Kasumi-1 (cell line): ENCODE measurements at regions not wholly inside any gene's neighbourhood (a gene's known extent, or its start where the extent isn't known, plus 50 kb on each side); places are given as distances from the start of the nearest gene placed in this dataset.

Experiments used
- DNase-seq, 2 experiments: peaks; one replicate each; lab custom pipeline; 2025; lab: John Stamatoyannopoulos, UW

DNA sequence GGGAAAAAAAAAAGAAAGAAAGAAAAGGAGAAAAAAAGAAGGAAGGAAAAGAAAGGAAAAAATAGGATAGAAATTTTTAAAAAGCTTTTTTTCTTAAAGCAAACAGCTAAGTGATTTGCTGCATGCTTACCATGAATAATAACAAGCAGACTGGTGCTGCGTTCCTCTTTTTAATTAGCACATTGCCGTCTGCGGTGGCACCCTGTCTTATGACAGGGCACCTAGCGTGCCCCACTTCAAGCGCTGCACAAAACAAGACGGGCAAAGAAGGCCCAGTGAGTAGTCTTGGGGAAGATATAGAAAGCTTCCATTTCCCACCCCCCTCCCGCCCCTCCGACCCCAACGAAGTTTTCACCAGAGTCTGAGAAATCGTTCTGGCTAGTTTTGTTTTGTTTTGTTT is 513.9 kb downstream of the ZNF608 start:
- DNase-seq = no peak

DNA sequence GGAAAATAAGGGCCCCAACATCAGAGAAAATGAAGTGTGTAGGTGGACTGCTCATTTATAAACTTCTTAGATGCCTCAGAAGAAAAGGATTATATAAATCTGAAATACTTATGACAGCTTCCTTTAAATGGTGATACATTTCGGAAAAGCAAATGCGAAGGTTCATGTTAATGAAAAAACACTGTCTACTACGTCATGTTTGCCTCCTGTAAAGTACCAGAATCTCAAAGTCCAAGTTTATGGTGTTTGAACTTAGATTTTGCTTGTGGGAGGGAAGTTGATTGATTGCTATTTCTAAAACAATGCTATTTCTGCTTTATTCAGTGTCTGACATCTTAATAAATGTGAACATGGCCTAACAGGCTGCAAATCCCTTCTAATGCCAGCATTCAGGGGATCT is 514.6 kb downstream of the ZNF608 start:
- no peak for DNase-seq

DNA sequence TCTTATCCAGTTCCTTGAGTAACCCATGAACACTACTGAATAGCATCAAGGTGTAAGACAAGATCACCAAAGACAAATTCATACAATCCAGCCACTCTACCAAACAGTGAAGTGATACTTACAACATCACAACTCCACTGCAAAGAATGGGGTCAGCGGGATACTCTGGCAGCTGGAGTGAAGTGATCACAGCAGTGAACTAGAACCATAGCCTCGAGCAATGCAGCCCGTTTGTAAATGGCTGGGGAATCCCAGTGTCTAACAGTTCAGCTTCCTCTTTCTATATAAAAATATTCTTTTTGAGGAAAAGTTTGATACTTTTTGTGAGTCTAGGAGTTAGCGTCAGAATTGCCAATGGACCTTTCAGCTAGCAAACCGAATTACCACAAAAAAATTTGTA is 515.2 kb downstream of the ZNF608 start:
- no peak for DNase-seq

- no peak for DNase-seq
Measured at GRCh38 chr5:124230456-124230855, 516.0 kb downstream of the ZNF608 start.

GRCh38 chr5:124229352-124229751 is 517.1 kb downstream of the ZNF608 start:
- DNase-seq = no peak

- DNase-seq = no peak
Measured at GRCh38 chr5:124227914-124228313, 518.5 kb downstream of the ZNF608 start.

DNA sequence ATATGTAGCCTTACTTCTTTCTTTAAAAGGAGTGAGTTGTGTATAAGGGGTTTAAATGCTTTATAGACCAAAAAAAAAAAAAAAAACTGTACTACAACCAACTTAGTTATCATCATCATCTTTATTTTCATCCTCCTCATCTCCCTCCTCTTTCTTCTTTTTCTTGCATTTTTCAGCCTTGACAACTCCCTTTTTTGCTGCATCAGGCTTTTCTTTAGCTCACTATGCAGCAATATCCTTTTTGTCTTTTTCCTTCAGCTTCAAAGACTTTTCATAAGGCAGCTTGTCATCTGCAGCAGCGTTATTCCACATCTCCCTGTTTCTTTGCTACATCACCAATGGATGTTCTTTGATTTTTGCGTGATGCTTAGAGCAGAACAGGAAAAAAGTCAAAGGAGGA is 526.0 kb downstream of the ZNF608 start:
- DNase-seq = no peak

DNA sequence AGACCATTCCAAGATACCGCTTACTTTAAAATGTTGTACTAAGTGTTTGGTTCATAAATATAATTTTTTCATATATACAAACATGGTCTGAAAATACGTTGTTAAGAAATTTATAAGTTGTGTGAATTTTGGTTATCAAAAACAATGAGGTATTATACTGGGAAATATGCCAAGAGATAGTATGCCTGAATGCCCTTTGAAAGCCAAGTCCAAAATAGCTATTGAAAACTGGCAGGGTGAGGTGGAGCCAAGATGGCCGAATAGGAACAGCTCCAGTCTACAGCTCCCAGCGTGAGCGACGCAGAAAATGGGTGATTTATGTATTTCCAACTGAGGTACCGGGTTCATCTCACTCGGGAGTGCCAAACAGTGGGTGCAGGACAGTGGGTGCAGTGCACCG is 533.5 kb downstream of the ZNF608 start:
- DNase-seq = no peak

DNA sequence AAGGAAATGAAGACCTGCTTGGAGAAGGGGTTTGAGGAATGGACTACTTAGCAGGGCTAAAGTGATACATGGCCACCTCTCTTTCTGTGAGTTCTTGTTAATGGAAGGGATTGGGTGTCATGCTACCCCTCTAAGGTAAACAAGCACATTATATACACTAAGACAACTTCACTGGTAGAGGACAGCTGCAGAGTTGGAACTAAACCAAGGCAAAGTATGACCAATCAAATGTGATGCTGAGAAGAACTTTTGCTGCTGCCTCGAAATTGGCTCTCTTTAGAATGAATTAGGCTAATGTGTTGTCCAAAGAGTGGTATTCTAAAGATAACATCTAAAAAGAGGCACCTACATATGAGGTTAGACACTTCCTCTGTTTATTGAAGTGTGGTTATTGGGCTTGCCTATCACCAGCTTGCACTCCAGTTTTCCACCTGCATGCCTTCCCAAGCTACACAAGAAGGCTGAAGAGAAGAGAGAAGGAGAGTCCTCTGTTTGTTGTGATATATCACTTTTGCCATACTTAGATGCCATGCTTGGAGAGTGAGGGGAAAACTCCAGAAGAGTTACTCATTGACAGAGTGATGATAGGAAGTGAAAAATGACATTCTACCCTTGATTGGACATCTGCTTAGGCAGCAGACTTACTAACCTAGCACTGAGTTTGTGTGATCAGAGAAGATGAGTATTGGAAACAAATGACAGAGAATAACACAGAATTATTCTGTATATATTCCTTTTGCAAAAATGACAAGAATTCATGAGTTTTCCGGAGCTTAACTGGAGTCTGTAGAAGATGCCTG is 536.1 kb downstream of the ZNF608 start:
- no peak for DNase-seq

DNA sequence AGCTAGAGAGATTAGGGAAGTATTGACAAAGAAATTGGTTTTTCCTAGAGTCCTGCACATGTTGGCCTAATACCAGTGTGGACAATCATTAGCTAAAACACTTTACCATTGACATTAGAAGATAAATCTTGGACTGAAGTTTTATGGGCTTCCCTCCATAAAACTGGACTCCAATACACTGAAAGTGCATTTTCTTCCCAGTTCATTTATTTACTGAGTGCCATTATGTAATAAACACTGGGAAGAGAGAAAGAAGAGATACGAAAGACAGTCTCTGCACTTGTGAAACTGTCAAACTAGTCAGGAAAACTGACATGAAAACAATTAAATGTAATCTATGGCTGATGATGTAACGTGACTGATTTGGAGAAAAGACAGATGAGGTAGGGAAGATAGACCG is 539.3 kb downstream of the ZNF608 start:
- no peak for DNase-seq

DNA sequence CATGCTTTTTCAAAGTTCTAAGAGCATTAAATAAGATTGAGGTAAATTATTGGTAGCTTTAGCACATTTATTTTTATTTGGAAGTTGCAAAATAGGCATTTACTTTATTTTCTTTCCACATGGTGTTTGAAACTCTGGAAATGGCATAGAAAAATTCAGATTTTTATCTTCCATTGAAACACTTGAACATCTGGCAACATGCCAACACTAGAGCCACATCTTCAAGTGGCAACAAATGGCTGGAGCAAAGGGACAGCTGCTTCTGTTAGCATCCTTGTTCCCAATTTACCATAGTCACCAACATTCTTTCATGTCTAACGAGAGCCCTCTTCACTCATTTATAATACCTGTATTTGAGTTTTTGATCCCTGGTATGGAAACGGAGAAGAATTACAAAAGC is 539.9 kb downstream of the ZNF608 start:
- DNase-seq = no peak

- DNase-seq = no peak
Measured at GRCh38 chr5:124203303-124203702, 543.1 kb downstream of the ZNF608 start.

DNA sequence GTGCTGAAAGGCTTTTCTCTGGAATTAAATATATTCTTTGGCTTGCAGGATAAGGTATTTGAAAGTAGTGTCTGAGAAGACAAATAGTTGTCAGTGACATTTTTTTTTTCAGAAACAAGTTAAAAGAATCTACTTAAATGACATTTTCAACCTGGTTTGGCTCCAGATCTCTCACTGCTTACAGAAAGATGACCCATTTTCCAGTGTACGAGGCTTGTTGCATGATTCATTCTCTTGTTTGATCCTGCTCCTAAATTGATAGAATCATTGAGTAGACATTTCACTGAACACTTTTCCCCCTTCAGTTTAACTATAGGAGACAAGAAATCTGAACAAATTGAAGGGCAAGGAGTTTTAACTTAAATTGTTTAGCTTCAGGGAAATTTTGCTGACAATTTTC is 546.1 kb downstream of the ZNF608 start:
- DNase-seq = no peak

GRCh38 chr5:124199893-124200292 is 546.5 kb downstream of the ZNF608 start:
- no peak for DNase-seq

DNA sequence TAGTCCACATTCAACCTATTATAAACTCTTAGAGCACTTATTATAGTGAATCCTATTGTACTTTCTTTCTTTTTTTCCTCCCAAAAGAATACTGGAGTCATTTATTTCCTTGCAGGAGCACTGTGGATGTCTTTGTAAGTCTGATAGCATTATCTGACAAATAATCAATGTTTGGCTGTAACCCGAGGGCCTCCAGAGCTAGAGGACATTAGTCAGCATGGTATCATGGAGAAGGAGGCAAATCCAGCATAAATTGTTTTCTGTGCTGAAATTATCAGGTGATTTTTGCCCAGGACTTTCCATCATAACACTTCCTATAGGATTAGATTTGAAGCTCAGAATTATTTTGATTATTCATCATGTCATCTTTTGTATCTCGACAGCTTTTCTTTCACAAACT is 551.0 kb downstream of the ZNF608 start:
- no peak for DNase-seq

DNA sequence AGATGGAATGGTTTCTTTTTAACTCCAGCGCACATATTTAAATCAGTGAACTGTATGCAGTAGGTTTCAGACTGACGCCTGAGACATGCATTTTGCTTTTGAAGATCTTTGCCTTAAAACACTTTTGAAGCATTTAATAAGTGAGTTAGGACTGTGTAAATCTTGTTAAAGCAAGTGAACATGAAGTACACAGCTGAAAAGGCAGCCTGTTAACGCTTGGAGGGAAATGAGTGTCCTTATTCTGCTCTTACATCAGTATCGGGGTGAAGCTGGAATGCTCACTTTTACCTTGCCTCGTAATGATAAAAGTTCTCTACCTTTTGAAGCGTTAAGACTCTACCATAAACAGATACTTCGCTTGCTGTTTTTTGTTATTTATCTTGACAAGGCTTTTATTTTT is 552.2 kb downstream of the ZNF608 start:
- DNase-seq = no peak

- DNase-seq = no peak
Measured at GRCh38 chr5:124193371-124193789, 553.1 kb downstream of the ZNF608 start.

- no peak for DNase-seq
Measured at GRCh38 chr5:124192716-124193115, 553.7 kb downstream of the ZNF608 start.

DNA sequence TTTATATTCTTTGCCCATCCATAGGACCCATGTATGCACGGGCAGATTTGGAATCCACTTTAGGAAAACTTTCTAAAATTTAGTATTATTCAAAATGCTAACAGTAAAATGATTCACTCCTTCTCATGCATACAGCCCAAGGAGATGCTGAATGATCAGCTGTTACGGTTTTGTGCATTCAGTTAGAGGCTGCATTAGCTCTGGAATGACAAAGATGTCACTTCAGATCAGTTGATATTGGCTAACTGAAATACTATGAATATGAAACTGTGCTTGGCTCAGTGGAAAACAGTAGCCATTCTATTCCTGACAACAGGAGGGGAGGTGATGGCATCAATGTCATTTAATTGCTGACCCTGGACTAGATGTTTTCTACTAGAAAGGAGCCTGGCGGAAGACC is 560.7 kb downstream of the ZNF608 start:
- no peak for DNase-seq

DNA sequence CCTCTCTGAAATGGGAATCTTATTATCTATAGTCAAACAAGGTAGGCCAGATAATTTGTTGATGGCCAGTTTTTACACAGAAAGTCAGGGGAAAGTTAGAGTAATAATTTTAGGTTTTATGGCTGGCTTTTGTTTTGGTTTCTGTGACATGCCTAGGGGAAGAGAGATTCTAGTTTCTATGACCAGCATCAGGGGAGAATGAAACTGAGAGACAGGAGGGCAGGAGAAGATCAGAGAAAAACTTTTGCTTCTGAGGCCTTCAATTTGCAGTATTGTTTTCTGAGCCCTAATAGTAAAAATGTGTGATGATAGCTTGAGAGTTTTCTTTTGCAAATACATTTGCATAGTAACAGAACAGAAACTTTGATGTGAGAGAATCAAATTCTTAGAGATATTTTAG is 564.3 kb downstream of the ZNF608 start:
- no peak for DNase-seq

DNA sequence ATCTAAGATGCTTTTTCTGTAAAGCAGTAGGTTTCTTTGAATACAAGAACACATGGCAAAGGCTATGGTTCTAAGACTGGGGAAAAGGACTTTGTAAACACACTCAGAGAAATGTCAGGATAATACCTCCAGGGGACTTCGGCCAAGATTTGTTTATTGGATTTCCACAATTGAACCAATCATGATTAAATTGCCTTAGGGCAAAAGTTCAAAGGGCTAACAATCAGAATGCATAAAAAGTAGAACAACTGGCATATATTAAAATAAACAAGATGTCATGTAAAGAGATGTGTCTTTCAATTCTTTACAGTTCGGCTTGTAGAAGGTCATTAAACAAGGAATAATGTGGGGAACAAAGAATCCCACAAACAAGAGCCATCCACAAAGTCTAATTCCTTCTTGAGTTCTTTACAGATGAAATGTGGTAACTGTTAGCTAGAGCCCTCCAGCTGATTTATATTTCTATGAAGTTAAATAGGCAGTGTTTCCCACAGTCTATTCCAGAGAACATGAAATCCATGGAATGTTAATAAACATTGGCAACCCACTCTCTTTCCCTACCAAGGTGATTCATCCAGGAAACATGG is 565.5 kb downstream of the ZNF608 start:
- DNase-seq = no peak

DNA sequence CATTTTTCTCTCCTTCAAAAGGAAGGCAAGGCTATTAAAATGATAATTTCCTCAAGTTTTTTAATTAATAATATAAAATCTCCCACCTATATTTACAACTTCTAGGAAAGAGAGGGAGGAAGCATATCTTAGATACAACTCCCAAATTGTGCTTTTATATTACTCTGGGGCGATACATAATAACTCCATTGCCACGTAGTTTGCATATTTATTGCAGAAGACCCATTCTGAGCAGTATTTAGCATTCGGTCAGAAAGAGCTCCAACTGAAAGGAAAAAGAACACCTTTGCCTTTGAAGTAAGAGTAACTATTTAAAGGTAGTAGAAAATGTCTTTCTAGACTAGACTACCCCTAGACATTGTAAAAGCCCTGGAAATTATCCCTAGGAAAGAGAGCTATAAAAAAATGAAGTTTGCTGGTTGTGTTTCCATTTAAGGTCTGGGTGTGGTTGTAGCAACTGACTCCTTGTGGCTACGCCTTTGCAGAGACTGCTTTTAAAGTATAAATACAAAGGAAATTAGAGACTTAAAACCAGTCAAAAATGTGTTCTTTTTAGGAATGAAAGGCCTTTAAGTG is 566.1 kb downstream of the ZNF608 start:
- DNase-seq = no peak

DNA sequence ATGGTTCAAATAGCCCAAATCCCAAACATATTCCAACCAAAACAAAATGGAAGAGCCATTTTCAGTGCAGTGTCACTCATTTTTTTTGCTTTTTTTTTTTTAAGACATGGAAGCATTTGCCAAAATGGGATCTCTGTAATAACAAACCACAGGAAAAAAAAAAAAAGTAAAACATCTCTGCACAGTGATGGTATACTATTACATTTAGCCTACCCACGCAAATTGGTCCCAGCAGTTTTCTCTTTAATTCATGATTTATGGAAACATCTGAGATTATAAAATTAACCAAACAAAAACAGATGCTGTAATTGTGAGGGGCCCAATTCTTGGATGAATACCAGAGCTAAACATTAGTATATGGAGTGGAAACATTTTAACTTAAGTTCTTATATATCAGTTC is 566.6 kb downstream of the ZNF608 start:
- no peak for DNase-seq

GRCh38 chr5:124178050-124178449 is 568.4 kb downstream of the ZNF608 start:
- DNase-seq = no peak
